Activated B cell treated with CpG ODN at 0.5 μM for 24 hours (primary cell): ENCODE measurements at regions not wholly inside any gene's neighbourhood (a gene's known extent, or its start where the extent isn't known, plus 50 kb on each side); places are given as distances from the start of the nearest gene placed in this dataset.

Source experiments
- ATAC-seq: fragments of 200-7000 bp; cut with Tn5 transposase; one replicate; pipeline ENCODE4 v1.10.0; 2021; ENCODE audit warnings: low read depth, mild to moderate bottlenecking, moderate library complexity
- CTCF ChIA-PET: fragments of 350-600 bp; sonication (Branson Sonifier 250); formaldehyde crosslinking; loops from one replicate; lab custom pipeline; 2021; ENCODE audit warnings: antibody characterized with exemption; lab: Charles Lee
- POLR2A ChIA-PET: fragments of 350-600 bp; sonication (Branson Sonifier 250); formaldehyde crosslinking; loops from one replicate; lab custom pipeline; 2021; ENCODE audit warnings: antibody characterized with exemption; lab: Charles Lee
- DNase-seq: peaks from one replicate; pipeline ENCODE4 v3.0.0; 2022
- H3K27ac Mint-ChIP-seq: one replicate; pipeline ENCODE4 v1.8.0; 2020; ENCODE audit warnings: mixed read lengths
- H3K27me3 Mint-ChIP-seq: one replicate; pipeline ENCODE4 v1.8.0; 2021; ENCODE audit warnings: mixed read lengths
- H3K36me3 Mint-ChIP-seq: one replicate; pipeline ENCODE4 v1.8.0; 2021; ENCODE audit warnings: low read depth, mixed read lengths
- H3K4me1 Mint-ChIP-seq: one replicate; pipeline ENCODE4 v1.8.0; 2021; ENCODE audit warnings: mixed read lengths
- H3K4me3 Mint-ChIP-seq: one replicate; pipeline ENCODE4 v1.8.0; 2020; ENCODE audit warnings: mild to moderate bottlenecking, mixed read lengths
- H3K9me3 Mint-ChIP-seq: one replicate; pipeline ENCODE4 v1.8.0; 2020; ENCODE audit warnings: mixed read lengths
- CTCF ChIP-seq: fragments of 200-600 bp; IDR thresholded peaks from one replicate; pipeline ENCODE4 v1.8.0; 2022; ENCODE audit warnings: antibody characterized with exemption, mild to moderate bottlenecking
- intact Hi-C: fragments of 100-400 bp; cut with micrococcal nuclease; formaldehyde crosslinking; loops from one replicate; pipeline ENCODE4 v1.15.1; 2024

- no peak for TF ChIP-seq CTCF
- ChIA-PET POLR2A (no interaction called here), CTCF (no interaction called here)
- DNase-seq = no peak
- intact Hi-C loops = no loop called here
- no peak overlapping the region for H3K27ac Mint-ChIP-seq
- H3K27me3 Mint-ChIP-seq = no peaks in the 10 kb centered on the region
- ATAC-seq = no peak
- no peak overlapping the region for H3K4me3 Mint-ChIP-seq
- peaks cover 5% of the 10 kb centered on the region for H3K9me3 Mint-ChIP-seq
- H3K4me1 Mint-ChIP-seq = no peaks in the 10 kb centered on the region
- no peaks in the 10 kb centered on the region for H3K36me3 Mint-ChIP-seq
Observed at GRCh38 chr5:167264348-167264747, 1027.1 kb upstream of the WWC1 start.

DNA sequence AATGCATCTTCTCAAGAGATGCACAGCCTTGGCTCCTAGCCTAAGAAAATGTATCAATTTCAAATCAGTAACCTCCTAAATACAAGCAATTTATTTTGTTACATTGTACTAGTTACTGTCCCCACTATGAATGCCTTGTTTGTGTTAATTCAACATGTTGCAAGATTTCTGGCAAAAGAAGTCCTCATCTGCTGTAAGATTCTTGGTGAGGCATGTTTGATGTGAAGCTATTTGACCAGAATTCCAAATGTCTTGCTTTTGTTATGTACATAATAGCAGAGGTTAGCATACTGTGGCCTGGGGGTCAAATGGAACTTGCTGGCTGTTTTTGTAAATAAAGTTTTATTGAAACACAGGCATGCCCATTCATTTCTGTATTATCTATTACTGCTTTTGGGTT lies 1023.1 kb upstream of the WWC1 start:
- H3K27ac Mint-ChIP-seq = no peak overlapping the region
- H3K27me3 Mint-ChIP-seq = no peaks in the 10 kb centered on the region
- H3K36me3 Mint-ChIP-seq = no peaks in the 10 kb centered on the region
- ChIA-PET POLR2A (no interaction called here), CTCF (no interaction called here)
- no peak for TF ChIP-seq CTCF
- no peak overlapping the region for H3K4me3 Mint-ChIP-seq
- intact Hi-C loops = no loop called here
- H3K4me1 Mint-ChIP-seq = no peaks in the 10 kb centered on the region
- ATAC-seq = no peak
- peaks cover 5% of the 10 kb centered on the region for H3K9me3 Mint-ChIP-seq
- no peak for DNase-seq

DNA sequence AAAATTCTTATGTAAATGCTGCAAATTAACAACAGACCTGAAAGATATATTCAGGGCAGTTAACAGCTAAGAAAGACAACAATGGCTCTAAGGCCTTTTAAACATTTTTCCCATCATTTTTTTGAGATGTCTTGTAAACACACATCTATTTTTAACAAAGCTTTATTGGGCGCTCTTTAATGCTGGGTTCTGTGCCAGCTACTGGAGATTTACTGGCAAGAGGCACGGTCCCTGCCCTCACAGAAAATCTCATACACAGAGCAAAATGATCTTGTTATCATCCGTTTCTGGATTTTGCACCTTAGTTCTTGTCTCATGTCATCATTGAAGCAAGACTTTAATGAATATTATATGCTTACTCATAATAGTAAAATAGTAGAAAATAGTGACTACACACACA lies 1022.3 kb upstream of the WWC1 start:
- ATAC-seq (no peak), DNase-seq (no peak)
- Mint-ChIP-seq H3K27ac (no peak overlapping the region), H3K9me3 (peaks cover 5% of the 10 kb centered on the region), H3K4me1 (no peaks in the 10 kb centered on the region), H3K4me3 (no peak overlapping the region), H3K27me3 (no peaks in the 10 kb centered on the region), H3K36me3 (no peaks in the 10 kb centered on the region)
- intact Hi-C loops = no loop called here
- no peak for TF ChIP-seq CTCF
- ChIA-PET CTCF (no interaction called here), POLR2A (no interaction called here)

- no peaks in the 10 kb centered on the region for H3K36me3 Mint-ChIP-seq
- no peak for ATAC-seq
- TF ChIP-seq CTCF = no peak
- intact Hi-C loops = no loop called here
- no peaks in the 10 kb centered on the region for H3K9me3 Mint-ChIP-seq
- no peak for DNase-seq
- H3K4me3 Mint-ChIP-seq = no peak overlapping the region
- POLR2A ChIA-PET = no interaction called here
- no peaks in the 10 kb centered on the region for H3K27me3 Mint-ChIP-seq
- H3K4me1 Mint-ChIP-seq = no peaks in the 10 kb centered on the region
- CTCF ChIA-PET = no interaction called here
- no peak overlapping the region for H3K27ac Mint-ChIP-seq
Observed at GRCh38 chr5:167271081-167271480, 1020.4 kb upstream of the WWC1 start.

DNA sequence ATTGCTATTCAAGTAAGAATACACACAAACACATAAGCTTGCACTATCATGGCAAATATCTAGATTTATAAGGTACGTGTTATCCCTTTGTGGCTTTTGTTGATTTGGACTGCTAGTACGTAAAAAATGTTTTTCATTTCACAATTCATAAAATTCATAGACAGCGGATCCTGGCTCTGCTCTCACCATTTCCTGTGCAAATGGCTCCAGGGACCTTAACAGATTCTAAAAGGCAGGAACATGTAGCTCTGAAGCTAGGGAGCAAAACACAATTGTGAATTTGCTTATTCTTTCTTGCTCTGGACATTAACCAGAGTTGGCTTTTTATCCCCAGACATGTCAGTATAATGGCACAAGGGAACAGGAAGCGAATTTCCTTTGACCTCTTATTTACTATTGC lies 1019.9 kb upstream of the WWC1 start:
- intact Hi-C loops = no loop called here
- DNase-seq = no peak
- CTCF ChIA-PET = no interaction called here
- Mint-ChIP-seq H3K9me3 (no peaks in the 10 kb centered on the region), H3K27ac (no peak overlapping the region), H3K4me1 (no peaks in the 10 kb centered on the region), H3K36me3 (no peaks in the 10 kb centered on the region), H3K4me3 (no peak overlapping the region), H3K27me3 (no peaks in the 10 kb centered on the region)
- no peak for ATAC-seq
- POLR2A ChIA-PET = no interaction called here
- TF ChIP-seq CTCF = no peak
